Gastroesophageal sphincter (tissue), 4 donors: ENCODE measurements at regions not wholly inside any gene's neighbourhood (a gene's known extent, or its start where the extent isn't known, plus 50 kb on each side); places are given as distances from the start of the nearest gene placed in this dataset.

ENCODE experiments used
- ATAC-seq: fragments of 150-250 bp; one replicate; pipeline ENCODE4 v1.9.1; 2016; ENCODE audit warnings: mild to moderate bottlenecking, moderate library complexity
- H3K27ac ChIP-seq, 4 donors: fragments of 200-600 bp; sonication (generic) in 3 of 4; 1 replicate in 3 of 4; 2 replicates in 1 of 4; pipeline ENCODE4 v1.5.1; 2016 to 2019
- H3K27me3 ChIP-seq: fragments of 200-600 bp; sonication (generic); one replicate; pipeline ENCODE4 v1.5.1; 2019
- H3K36me3 ChIP-seq, 2 donors: fragments of 200-600 bp; sonication (generic); one replicate each; pipeline ENCODE4 v1.5.1; 2019; ENCODE audit warnings: control low read depth in 1 of 2
- H3K4me1 ChIP-seq, 3 donors: fragments of 200-600 bp; sonication (generic); 1 replicate in 2 of 3; 2 replicates in 1 of 3; pipeline ENCODE4 v1.5.1; 2016 to 2019; ENCODE audit warnings: control low read depth in 2 of 3
- H3K4me3 ChIP-seq, 2 donors: fragments of 200-600 bp; sonication (generic); one replicate each; pipeline ENCODE4 v1.5.1; 2019; ENCODE audit warnings: mild to moderate bottlenecking in 1 of 2, moderate library complexity in 1 of 2
- H3K9me3 ChIP-seq, 3 donors: fragments of 200-600 bp; sonication (generic); one replicate each; pipeline ENCODE4 v1.5.1; 2017 to 2019; ENCODE audit warnings: control low read depth in 2 of 3
- CTCF ChIP-seq, 4 experiments: fragments of 200-600 bp in 2 of 4; fragments of 450-650 bp in 2 of 4; sonication (generic) in 1 of 4; IDR thresholded peaks; one replicate each; pipeline ENCODE4 v1.5.1; 2017 to 2019; ENCODE audit warnings: antibody characterized with exemption in 4 of 4, mild to moderate bottlenecking in 2 of 4, moderate library complexity in 2 of 4
- EP300 ChIP-seq: sonication (generic); formaldehyde crosslinking; IDR thresholded peaks from one replicate; pipeline ENCODE4 v1.6.1; 2017; ENCODE audit warnings: antibody characterized with exemption, mild to moderate bottlenecking
- POLR2A ChIP-seq, 2 donors: fragments of 450-650 bp; IDR thresholded peaks; one replicate each; pipeline ENCODE4 v1.6.1; 2017; ENCODE audit warnings: antibody characterized with exemption in 2 of 2, mild to moderate bottlenecking in 2 of 2, moderate library complexity in 1 of 2
- POLR2AphosphoS5 ChIP-seq: sonication (generic); formaldehyde crosslinking; IDR thresholded peaks from one replicate; pipeline ENCODE4 v1.6.1; 2017; ENCODE audit warnings: antibody characterized with exemption
- WGBS, 2 donors: methylation state at CpG; one replicate each; pipeline ENCODE4 v1.1.5; 2018; ENCODE audit warnings: low coverage in 1 of 2; 5-methylcytosine and 5-hydroxymethylcytosine counted together

GRCh38 chr13:55583953-55584593 lies 1556.6 kb upstream of the PRR20A start:
- TF ChIP-seq EP300 = no peak
- no peak for TF ChIP-seq POLR2AphosphoS5
- no peak for TF ChIP-seq CTCF (IDR thresholded peaks at IDR 0.05)
- TF ChIP-seq POLR2A (IDR thresholded peaks at IDR 0.05) = no peak
- H3K4me1 ChIP-seq = no peaks in the 10 kb centered on the region
- ATAC-seq = no peak
- no peaks in the 10 kb centered on the region for H3K27me3 ChIP-seq
- H3K27ac ChIP-seq = no peak overlapping the region
- no peaks in the 10 kb centered on the region for H3K9me3 ChIP-seq
- 56 to 93% methylated on average over 3 to 4 of the region's 6 CpGs for WGBS, 2 donors
- H3K36me3 ChIP-seq = no peaks in the 10 kb centered on the region
- no peak overlapping the region for H3K4me3 ChIP-seq

GRCh38 chr13:55602784-55603183 lies 1537.9 kb upstream of the PRR20A start:
- no peaks in the 10 kb centered on the region for H3K36me3 ChIP-seq
- H3K27ac ChIP-seq = no peak overlapping the region
- no peaks in the 10 kb centered on the region for H3K4me1 ChIP-seq
- H3K27me3 ChIP-seq = no peaks in the 10 kb centered on the region
- no peak for TF ChIP-seq POLR2AphosphoS5
- no peak for TF ChIP-seq EP300
- TF ChIP-seq CTCF (IDR thresholded peaks at IDR 0.05) = no peak
- TF ChIP-seq POLR2A (IDR thresholded peaks at IDR 0.05) = no peak
- no peak for ATAC-seq
- no peak overlapping the region for H3K4me3 ChIP-seq
- WGBS, 2 donors = 67 to 90% methylated on average over 1 of the region's 1 CpG
- no peaks in the 10 kb centered on the region for H3K9me3 ChIP-seq

- Histone ChIP-seq H3K27ac (no peak overlapping the region), H3K36me3 (no peaks in the 10 kb centered on the region), H3K27me3 (no peaks in the 10 kb centered on the region), H3K4me3 (no peak overlapping the region), H3K4me1 (no peaks in the 10 kb centered on the region), H3K9me3 (no peaks in the 10 kb centered on the region)
- no peak for ATAC-seq
- 82 to 100% methylated on average over 1 to 2 of the region's 20 CpGs for WGBS, 2 donors
- TF ChIP-seq POLR2AphosphoS5 (no peak), POLR2A (IDR thresholded peaks at IDR 0.05) (no peak), CTCF (IDR thresholded peaks at IDR 0.05) (no peak), EP300 (no peak)
Observed at GRCh38 chr13:55606045-55606665, 1534.6 kb upstream of the PRR20A start.

GRCh38 chr13:55613429-55614187 lies 1527.1 kb upstream of the PRR20A start:
- no peaks in the 10 kb centered on the region for H3K27me3 ChIP-seq
- no peak for ATAC-seq
- H3K27ac ChIP-seq = no peak overlapping the region
- WGBS, 2 donors = 56 to 68% methylated on average over 3 to 4 of the region's 4 CpGs
- TF ChIP-seq POLR2AphosphoS5 (no peak), CTCF (IDR thresholded peaks at IDR 0.05) (no peak), POLR2A (IDR thresholded peaks at IDR 0.05) (no peak), EP300 (no peak)
- H3K36me3 ChIP-seq = no peaks in the 10 kb centered on the region
- H3K4me1 ChIP-seq = no peaks in the 10 kb centered on the region
- no peak overlapping the region for H3K4me3 ChIP-seq
- H3K9me3 ChIP-seq = no peaks in the 10 kb centered on the region
